CMK (cell line): ENCODE measurements at regions not wholly inside any gene's neighbourhood (a gene's known extent, or its start where the extent isn't known, plus 50 kb on each side); places are given as distances from the start of the nearest gene placed in this dataset.
"Not testable (repeated sequence)": the region's sequence is repeated elsewhere in the genome, so short reads cannot be mapped to it uniquely, and the experiment has no call there.

Experiments used
- DNase-seq: peaks from one replicate; pipeline ENCODE4 v3.0.0-alpha.2; 2010; ENCODE audit warnings: low read depth

GRCh38 chr3:197368330-197368729 is 69.9 kb upstream of the DLG1 start:
- no peak for DNase-seq

GRCh38 chr3:197367081-197367780 is 68.8 kb upstream of the DLG1 start:
- no peak for DNase-seq

GRCh38 chr3:197366301-197367044 is 68.1 kb upstream of the DLG1 start:
- DNase-seq: no peak

GRCh38 chr3:197365586-197365985 is 67.2 kb upstream of the DLG1 start:
- DNase-seq: no peak

DNA sequence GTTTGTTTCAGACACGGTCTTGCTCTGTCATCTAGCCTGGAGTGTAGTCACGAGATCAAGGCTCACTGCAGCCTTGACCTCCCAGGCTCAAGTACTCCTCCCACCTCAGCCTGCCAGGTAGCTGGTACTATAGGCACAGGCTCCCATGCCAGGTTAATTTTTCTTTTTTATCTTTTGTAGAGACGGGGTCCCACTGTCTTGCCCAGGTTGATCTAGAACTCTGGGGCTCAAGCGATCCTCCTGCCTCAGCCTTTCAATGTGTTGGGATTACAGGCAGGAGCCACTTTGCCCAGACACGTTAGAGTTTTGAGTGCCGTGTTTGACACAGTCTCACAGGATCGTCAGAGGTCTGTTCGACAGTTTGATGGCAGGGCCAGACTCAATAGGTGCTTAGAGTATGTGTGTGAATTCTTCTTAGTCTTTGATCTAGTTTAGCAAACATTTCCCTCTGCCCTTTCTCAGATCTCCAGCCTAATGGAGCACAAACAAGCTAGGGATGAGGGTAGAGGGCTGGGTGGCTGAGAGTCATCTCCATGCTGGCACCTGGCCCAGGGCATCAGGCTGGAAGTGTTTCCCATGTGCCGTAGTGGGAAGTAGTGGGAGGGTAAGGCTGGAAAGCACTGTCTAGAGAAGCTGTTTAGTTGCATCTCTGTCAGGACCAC is 66.1 kb upstream of the DLG1 start:
- DNase-seq: no peak

DNA sequence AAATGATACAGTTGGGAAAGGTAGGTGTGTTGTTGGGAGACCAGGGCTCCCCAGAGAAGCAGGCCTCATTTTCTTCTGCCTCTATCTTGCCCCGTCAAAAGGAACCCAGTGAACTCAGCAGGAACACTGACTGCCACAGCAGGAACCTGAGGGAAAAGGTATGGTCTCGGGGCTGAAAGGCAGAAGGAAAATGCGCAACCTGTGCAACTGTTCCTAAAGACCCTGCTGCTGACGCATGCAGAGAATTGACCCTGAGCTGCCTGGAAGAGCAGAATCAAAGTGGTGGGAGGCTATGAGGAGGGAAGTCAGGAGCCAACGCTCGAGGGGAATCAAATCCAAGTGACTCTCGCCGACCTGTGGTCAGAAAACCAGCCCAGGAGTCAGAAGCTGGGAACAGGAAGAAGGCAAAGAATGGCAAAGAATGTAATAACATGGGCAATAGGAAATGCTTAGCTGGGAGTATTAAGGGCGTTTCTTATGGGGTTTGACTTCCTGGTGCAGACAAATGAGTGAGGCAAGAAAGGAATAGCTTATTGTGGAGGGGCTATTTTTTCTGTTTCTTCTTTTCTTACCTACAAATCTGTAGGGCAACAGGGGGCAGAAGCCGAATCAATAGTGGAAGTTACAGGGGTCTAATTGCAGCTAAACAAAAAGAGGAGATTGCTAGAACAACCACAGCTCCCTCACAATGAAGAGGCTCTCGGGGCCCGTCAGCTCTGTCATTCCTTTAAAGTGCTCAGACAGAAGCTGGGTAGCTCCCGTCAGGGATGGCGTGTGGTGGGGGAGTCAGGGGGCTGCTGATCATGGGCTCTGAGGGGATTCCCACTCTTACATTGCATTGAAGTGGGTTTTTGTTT is 65.4 kb upstream of the DLG1 start:
- DNase-seq: no peak

DNA sequence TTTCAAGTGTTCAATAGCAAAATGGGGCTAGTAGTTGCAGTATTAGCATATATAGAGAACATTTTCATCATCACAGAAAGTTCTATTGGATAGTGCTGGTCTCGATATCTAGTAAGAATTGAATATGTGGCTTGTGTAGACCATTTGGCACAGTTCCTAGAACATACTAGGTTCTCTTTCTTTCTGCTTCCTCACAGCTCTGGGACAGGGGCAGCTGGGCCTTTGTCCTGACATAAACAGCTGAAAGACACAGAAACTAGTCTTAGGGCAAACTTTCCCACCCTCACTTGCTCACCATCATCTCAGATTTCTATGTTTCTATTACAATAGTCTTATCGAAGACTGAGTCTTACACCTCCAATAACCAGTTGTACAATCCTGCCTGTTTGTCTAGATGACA is 63.7 kb upstream of the DLG1 start:
- DNase-seq: no peak

- not testable (repeated sequence) for DNase-seq
Observed at GRCh38 chr3:197360095-197360494, 61.7 kb upstream of the DLG1 start.

DNA sequence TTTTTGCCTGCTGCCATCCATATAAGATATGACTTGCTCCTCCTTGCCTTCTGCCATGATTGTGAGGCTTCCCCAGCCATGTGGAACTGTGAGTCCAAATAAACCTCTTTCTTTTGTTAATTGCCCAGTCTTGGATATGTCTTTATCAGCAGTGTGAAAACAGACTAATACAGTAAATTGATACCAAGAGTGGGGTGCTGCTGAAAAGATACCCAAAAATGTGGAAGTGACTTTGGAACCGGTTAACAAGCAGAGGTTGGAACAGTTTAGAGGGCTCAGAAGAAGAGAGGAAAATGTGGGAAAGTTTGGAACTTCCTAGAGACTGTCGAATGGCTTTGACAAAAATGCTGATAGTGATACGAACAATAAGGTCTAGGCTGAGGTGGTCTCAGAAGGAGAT is 61.1 kb upstream of the DLG1 start:
- DNase-seq: not testable (repeated sequence)

- no peak for DNase-seq
Observed at GRCh38 chr3:197356741-197357140, 58.3 kb upstream of the DLG1 start.

DNA sequence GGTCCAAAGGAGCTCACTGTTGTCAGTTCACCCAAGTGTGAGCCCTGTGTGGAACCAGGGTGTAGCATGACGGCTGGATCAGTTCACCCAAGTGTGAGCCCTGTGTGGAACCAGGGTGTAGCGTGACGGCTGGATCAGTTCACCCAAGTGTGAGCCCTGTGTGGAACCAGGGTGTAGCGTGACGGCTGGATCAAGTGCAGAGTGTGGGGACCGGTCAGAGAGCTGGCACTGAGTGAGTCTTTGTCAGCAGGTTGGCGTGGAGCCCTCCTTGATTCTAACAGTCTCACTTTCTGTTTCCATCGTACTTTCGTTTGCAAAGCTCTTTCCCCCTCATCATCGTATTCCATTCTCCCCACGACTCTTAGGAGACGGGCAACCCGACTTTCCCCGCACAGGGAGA is 57.9 kb upstream of the DLG1 start:
- DNase-seq: no peak

DNA sequence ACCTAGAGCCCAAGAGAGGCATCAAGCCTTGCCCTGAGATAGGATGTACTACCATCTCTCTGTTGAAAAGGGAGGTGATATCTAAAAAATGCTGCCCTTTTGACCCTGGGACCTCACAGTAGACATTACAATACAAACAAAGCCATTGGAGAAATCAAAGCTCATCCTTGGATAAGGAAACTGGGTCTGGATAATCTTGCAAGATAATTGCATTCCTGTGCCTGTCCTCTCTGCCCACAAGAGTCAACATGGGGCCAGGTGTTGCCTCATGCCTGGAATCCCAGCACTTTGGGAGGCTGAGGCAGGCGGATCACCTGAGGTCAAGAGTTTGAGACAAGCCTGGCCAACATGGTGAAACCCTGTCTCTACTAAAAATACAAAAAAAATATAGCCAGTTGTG is 57.3 kb upstream of the DLG1 start:
- DNase-seq: no peak

DNA sequence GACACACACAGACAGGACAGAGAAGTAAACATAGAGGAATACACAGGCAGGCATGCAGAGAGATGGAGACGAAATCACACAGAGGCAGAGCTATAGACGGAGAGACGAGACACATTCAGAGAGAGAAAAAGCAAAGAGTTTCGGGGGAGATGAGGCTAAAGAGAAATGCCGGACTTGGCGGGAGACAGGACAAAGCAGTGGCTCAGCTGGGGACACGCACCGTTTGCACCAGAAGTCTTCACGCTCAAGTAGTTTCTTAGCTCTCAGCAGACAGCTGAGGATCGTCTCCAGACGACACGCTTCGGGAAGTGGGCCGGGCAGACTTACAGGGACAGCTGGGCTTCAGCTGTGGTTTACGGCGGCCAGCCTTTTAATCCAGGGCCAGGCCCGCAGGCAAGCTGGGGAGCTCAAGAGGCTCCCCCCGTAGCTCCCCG is 56.2 kb upstream of the DLG1 start:
- DNase-seq: no peak

GRCh38 chr3:197353867-197354567 is 55.6 kb upstream of the DLG1 start:
- no peak for DNase-seq

- DNase-seq: no peak
Observed at GRCh38 chr3:197353001-197353866, 54.8 kb upstream of the DLG1 start.

DNA sequence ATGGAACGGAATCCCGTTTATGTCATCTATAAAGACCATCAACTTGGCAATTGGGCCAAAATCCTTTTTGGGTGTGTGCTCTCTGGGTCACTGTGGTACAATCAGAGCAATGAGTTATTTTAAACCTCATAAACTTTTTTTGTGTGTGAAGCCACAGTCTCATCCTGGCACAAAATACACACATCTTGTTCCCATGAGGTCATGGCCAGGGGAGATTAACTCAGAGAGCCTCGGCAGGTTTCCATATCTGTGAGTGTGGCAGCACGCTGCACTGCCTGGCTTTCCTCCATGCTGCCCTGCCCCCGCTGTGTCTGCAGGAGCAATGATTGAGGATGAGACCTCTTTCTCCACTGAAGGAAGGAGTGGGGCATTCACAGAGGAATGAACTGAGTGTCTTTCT is 54.0 kb upstream of the DLG1 start:
- DNase-seq: no peak

- DNase-seq: no peak
Observed at GRCh38 chr3:197350446-197350845, 52.0 kb upstream of the DLG1 start.

- no peak for DNase-seq
Observed at GRCh38 chr3:197349368-197349767, 51.0 kb upstream of the DLG1 start.
